H1 (cell line): ENCODE measurements at regions not wholly inside any gene's neighbourhood (a gene's known extent, or its start where the extent isn't known, plus 50 kb on each side); places are given as distances from the start of the nearest gene placed in this dataset.

Experiments
- CTCF ChIA-PET: fragments of 300-600 bp; sonication (Branson Sonifier 250); formaldehyde crosslinking; loops from one replicate; lab custom pipeline; 2021; ENCODE audit not compliant: partially characterized antibody; lab: Charles Lee
- POLR2A ChIA-PET: fragments of 300-600 bp; sonication (Branson Sonifier 250); formaldehyde crosslinking; loops from one replicate; lab custom pipeline; 2021; ENCODE audit warnings: inconsistent platforms; ENCODE audit not compliant: partially characterized antibody; lab: Charles Lee
- DNase-seq, 2 experiments: peaks; one replicate each; pipeline versions ENCODE4 v3.0.0 to v3.0.0-alpha.2; 2010 to 2022; ENCODE audit warnings: low spot score in 2 of 2, low read depth in 1 of 2, mixed read lengths in 1 of 2
- FAIRE-seq: peaks from 2 replicates; lab custom pipeline; 2011; peaks lifted over from hg19 to GRCh38; lab: Jason Lieb, UNC
- H2AFZ ChIP-seq: 2 replicates; pipeline ENCODE4 v1.8.1; 2012; ENCODE audit warnings: low read length, inconsistent platforms
- H2AK5ac ChIP-seq: 2 replicates; pipeline ENCODE4 v1.6.1; 2013; ENCODE audit warnings: low read depth, low read length
- H2BK120ac ChIP-seq: replicated peaks from 2 replicates; pipeline ENCODE3; 2013; ENCODE audit warnings: low read depth, low read length, inconsistent platforms
- H2BK12ac ChIP-seq: 2 replicates; pipeline ENCODE4 v1.6.1; 2013; ENCODE audit warnings: low read depth, low read length
- H2BK15ac ChIP-seq: 2 replicates; pipeline ENCODE4 v1.6.1; 2013; ENCODE audit warnings: low read length
- H2BK20ac ChIP-seq: 2 replicates; pipeline ENCODE4 v1.6.1; 2013; ENCODE audit warnings: low read length
- H2BK5ac ChIP-seq: 2 replicates; pipeline ENCODE4 v1.6.1; 2013; ENCODE audit warnings: low read depth, low read length
- H3K14ac ChIP-seq: 2 replicates; pipeline ENCODE4 v1.6.1; 2013; ENCODE audit warnings: inconsistent platforms; ENCODE audit not compliant: insufficient read length
- H3K18ac ChIP-seq: 2 replicates; pipeline ENCODE4 v1.6.1; 2013; ENCODE audit warnings: low read length; ENCODE audit errors: extremely low read depth
- H3K23ac ChIP-seq: 2 replicates; pipeline ENCODE4 v1.6.1; 2013; ENCODE audit warnings: inconsistent platforms; ENCODE audit not compliant: insufficient read length
- H3K23me2 ChIP-seq: 2 replicates; pipeline ENCODE4 v1.6.1; 2013; ENCODE audit warnings: low read depth, low read length
- H3K27ac ChIP-seq: 2 replicates; pipeline ENCODE4 v1.6.1; 2011; ENCODE audit warnings: low read depth, low read length, inconsistent platforms
- H3K27me3 ChIP-seq, 4 experiments: replicated peaks in 1 of 4; 1 replicate in 1 of 4; 2 replicates in 3 of 4; pipeline versions ENCODE4 v1.6.1 to v1.8.1; 2011 to 2013; ENCODE audit warnings: low read length in 3 of 4, mild to moderate bottlenecking in 3 of 4, inconsistent platforms in 2 of 4, mixed read lengths in 2 of 4, moderate library complexity in 1 of 4; ENCODE audit not compliant: control insufficient read depth in 3 of 4, insufficient read depth in 3 of 4; ENCODE audit errors: extremely low read depth in 1 of 4
- H3K36me3 ChIP-seq, 4 experiments: 2 replicates each; pipeline versions ENCODE4 v1.6.1 to v1.8.1; 2011 to 2013; ENCODE audit warnings: mild to moderate bottlenecking in 4 of 4, low read length in 3 of 4, moderate library complexity in 2 of 4, control low read depth in 1 of 4, inconsistent platforms in 1 of 4; ENCODE audit not compliant: insufficient read depth in 4 of 4, control insufficient read depth in 2 of 4
- H3K4ac ChIP-seq: replicated peaks from 2 replicates; pipeline ENCODE3; 2013; ENCODE audit warnings: low read length, low read depth, mixed read lengths, inconsistent platforms; ENCODE audit not compliant: insufficient read length
- H3K4me1 ChIP-seq, 4 experiments: replicated peaks in 1 of 4; 1 replicate in 1 of 4; 2 replicates in 3 of 4; pipeline versions ENCODE4 v1.6.1 to v1.8.1; 2011 to 2013; ENCODE audit warnings: low read length in 3 of 4, inconsistent platforms in 2 of 4, mixed read lengths in 1 of 4; ENCODE audit not compliant: insufficient read depth in 4 of 4, control insufficient read depth in 3 of 4
- H3K4me2 ChIP-seq, 2 experiments: 2 replicates each; pipeline versions ENCODE4 v1.6.1 to v1.8.1; 2011 to 2013; ENCODE audit warnings: low read depth in 2 of 2, low read length in 2 of 2, control low read depth in 1 of 2, inconsistent platforms in 1 of 2, mild to moderate bottlenecking in 1 of 2; ENCODE audit not compliant: insufficient read depth in 1 of 2
- H3K4me3 ChIP-seq, 4 experiments: fragments of 200-600, 300-600 bp in 1 of 4; sonication (generic), shearing (Covaris generic), sonication (Bioruptor Twin) in 1 of 4; 2 replicates each; pipeline versions ENCODE4 v1.5.1 to v1.8.1; 2011 to 2016; ENCODE audit warnings: low read length in 4 of 4, low read depth in 3 of 4, control low read depth in 2 of 4, inconsistent platforms in 2 of 4, mild to moderate bottlenecking in 2 of 4, mixed read lengths in 1 of 4, moderate library complexity in 1 of 4; ENCODE audit not compliant: insufficient read depth in 2 of 4; ENCODE audit errors: extremely low read depth in 1 of 4
- H3K56ac ChIP-seq: replicated peaks from 2 replicates; pipeline ENCODE3; 2013; ENCODE audit warnings: low read depth, mild to moderate bottlenecking, mixed read lengths, low read length, inconsistent platforms; ENCODE audit not compliant: insufficient read length
- H3K79me1 ChIP-seq: 2 replicates; pipeline ENCODE4 v1.6.1; 2013; ENCODE audit warnings: low read depth, low read length, control low read depth
- H3K79me2 ChIP-seq, 2 experiments: 2 replicates each; pipeline versions ENCODE4 v1.6.1 to v1.8.1; 2012 to 2013; ENCODE audit warnings: low read length in 2 of 2, mild to moderate bottlenecking in 2 of 2, inconsistent platforms in 1 of 2; ENCODE audit not compliant: insufficient read depth in 2 of 2, control insufficient read depth in 1 of 2
- H3K9ac ChIP-seq, 4 experiments: replicated peaks in 1 of 4; 1 replicate in 1 of 4; 2 replicates in 3 of 4; pipeline versions ENCODE4 v1.6.1 to v1.8.1; 2011 to 2013; ENCODE audit warnings: low read depth in 3 of 4, low read length in 3 of 4, control low read depth in 2 of 4, mild to moderate bottlenecking in 2 of 4, moderate library complexity in 2 of 4, inconsistent platforms in 1 of 4; ENCODE audit errors: extremely low read depth in 1 of 4
- H3K9me3 ChIP-seq, 2 experiments: 2 replicates each; pipeline versions ENCODE4 v1.6.1 to v1.8.1; 2012 to 2013; ENCODE audit warnings: mild to moderate bottlenecking in 2 of 2, moderate library complexity in 2 of 2, control low read depth in 1 of 2, inconsistent platforms in 1 of 2, low read depth in 1 of 2, low read length in 1 of 2, mixed read lengths in 1 of 2; ENCODE audit not compliant: insufficient read depth in 2 of 2
- H4K20me1 ChIP-seq, 2 experiments: replicated peaks in 1 of 2; 2 replicates each; pipeline versions ENCODE3 to v1.8.1; 2011 to 2013; ENCODE audit warnings: inconsistent platforms in 2 of 2, low read length in 2 of 2, mild to moderate bottlenecking in 1 of 2; ENCODE audit not compliant: insufficient read depth in 2 of 2, control insufficient read depth in 1 of 2
- H4K5ac ChIP-seq: 2 replicates; pipeline ENCODE4 v1.6.1; 2013; ENCODE audit warnings: low read length, low read depth, mixed read lengths, inconsistent platforms; ENCODE audit not compliant: insufficient read length
- H4K8ac ChIP-seq: 2 replicates; pipeline ENCODE4 v1.8.0; 2013; ENCODE audit warnings: mild to moderate bottlenecking, moderate library complexity, low read length, inconsistent platforms; ENCODE audit not compliant: insufficient read depth; ENCODE audit errors: extremely low read depth
- H4K91ac ChIP-seq: replicated peaks from 2 replicates; pipeline ENCODE3; 2013; ENCODE audit warnings: low read length, mixed read lengths, inconsistent platforms; ENCODE audit not compliant: insufficient read length
- E2F6 ChIP-seq: IDR thresholded peaks from 2 replicates; pipeline ENCODE4 v1.6.1; 2012; ENCODE audit warnings: inconsistent platforms
- KDM5A ChIP-seq: fragments of 200-600 bp; IDR thresholded peaks from 2 replicates; pipeline ENCODE4 v1.7.1; 2012; ENCODE audit warnings: mild to moderate bottlenecking, low read length, inconsistent platforms, mixed read lengths
- NRF1 ChIP-seq: IDR thresholded peaks from 2 replicates; pipeline ENCODE4 v1.6.1; 2011; ENCODE audit warnings: mild to moderate bottlenecking, low read depth, low read length, improper control_type of control experiment
- ZNF274 ChIP-seq: IDR thresholded peaks from 2 replicates; pipeline ENCODE4 v1.7.0; 2012; ENCODE audit warnings: low read length, borderline replicate concordance; ENCODE audit errors: extremely low read depth
- WGBS, 2 experiments: shearing (Covaris generic) in 1 of 2; methylation state at CpG; one replicate each; pipeline versions ENCODE4 v1.1.6 to v1.1.7; 2013 to 2015; ENCODE audit warnings: low lambda C conversion rate in 2 of 2, mixed read lengths in 2 of 2, inconsistent platforms in 1 of 2, low coverage in 1 of 2, missing lambda C conversion rate in 1 of 2; ENCODE audit not compliant: insufficient replicate concordance in 2 of 2, insufficient coverage in 1 of 2, insufficient read length in 1 of 2; ENCODE audit errors: extremely low coverage in 1 of 2, missing lambda C conversion rate in 1 of 2; 5-methylcytosine and 5-hydroxymethylcytosine counted together

GRCh38 chr2:8442833-8443486, 238.9 kb upstream of the ID2 start:
- Histone ChIP-seq H4K20me1 (no peaks in the 10 kb centered on the region), H3K9ac (no peak overlapping the region), H3K79me1 (no peaks in the 10 kb centered on the region), H3K56ac (no peak overlapping the region), H4K91ac (no peak overlapping the region), H3K27me3 (no peaks in the 10 kb centered on the region), H3K18ac (no peak overlapping the region), H3K4ac (no peak overlapping the region), H4K8ac (no peak overlapping the region), H4K5ac (no peak overlapping the region), H3K79me2 (no peaks in the 10 kb centered on the region), H3K23ac (no peak overlapping the region), H3K27ac (no peak overlapping the region), H2BK5ac (no peak overlapping the region), H2BK12ac (no peak overlapping the region), H2BK20ac (no peak overlapping the region), H2BK120ac (no peak overlapping the region), H3K36me3 (no peaks in the 10 kb centered on the region), H3K4me2 (no peak overlapping the region), H2AK5ac (no peak overlapping the region), H2BK15ac (no peak overlapping the region), H3K4me3 (no peak overlapping the region), H3K14ac (no peak overlapping the region), H3K23me2 (no peaks in the 10 kb centered on the region), H3K9me3 (peaks cover 2 to 5% of the 10 kb centered on the region in 2 experiments; a peak in 1 of 4 replicates), H2AFZ (no peak overlapping the region), H3K4me1 (no peaks in the 10 kb centered on the region; a peak in 2 of 7 replicates)
- WGBS, 2 experiments = 86% methylated on average over 4 of the region's 4 CpGs; no CpG with 5 or more reads in 1 of the 2 experiments
- POLR2A ChIA-PET = no interaction called here
- DNase-seq (no peak), FAIRE-seq (no peak)
- CTCF ChIA-PET = interaction anchor here (0.6 to 1.2 kb wide), 4 partner anchors 77 to 247 kb away, joined by 3 to 5 read pairs (median 3); no protein-coding TSS in a partner anchor
- TF ChIP-seq NRF1 (no peak), KDM5A (no peak), ZNF274 (no peak), E2F6 (no peak)
